ENCODE measurements at regions not wholly inside any gene's neighbourhood (a gene's known extent, or its start where the extent isn't known, plus 50 kb on each side); places are given as distances from the start of the nearest gene placed in this dataset.

DNA sequence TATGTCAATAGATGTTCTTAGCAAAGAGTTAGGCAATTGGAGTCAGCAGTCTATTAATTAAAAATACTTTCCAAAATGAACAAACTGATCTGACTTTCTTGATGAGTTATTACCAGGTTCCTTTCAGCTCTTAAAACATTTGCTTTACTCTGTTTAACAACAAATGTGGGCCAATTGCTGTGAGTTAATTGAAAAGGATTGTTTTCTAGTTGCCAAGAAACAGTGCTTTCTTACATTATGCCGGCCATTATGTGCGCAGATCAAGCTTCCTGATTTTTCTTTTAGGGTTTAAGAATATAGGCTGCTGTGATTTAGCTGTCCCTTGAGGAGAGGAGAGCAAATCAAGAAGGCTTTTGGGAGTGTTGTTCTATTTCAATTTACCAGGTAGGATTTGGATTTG lies 50.5 kb upstream of the ITPRID2 start:
- Histone ChIP-seq H2BK5ac (ENCODE audit: insufficient read length, low read length) (no peak overlapping the region), H4K5ac (ENCODE audit: insufficient read length, low read depth, low read length) (no peak overlapping the region), H3K9me3 (ENCODE audit: control insufficient read depth, low read depth, low read length) (no peaks in the 10 kb centered on the region), H3K27me3 (ENCODE audit: insufficient read depth, low read length) (no peaks in the 10 kb centered on the region), H3K79me2 (ENCODE audit: insufficient read depth, low read length) (no peaks in the 10 kb centered on the region), H3K23ac (ENCODE audit: insufficient read length, low read depth, low read length) (no peak overlapping the region), H2AFZ (ENCODE audit: low read length) (no peak overlapping the region), H3K14ac (ENCODE audit: insufficient read depth, low read length) (no peak overlapping the region), H3K56ac (ENCODE audit: insufficient read length, low read depth, low read length) (no peak overlapping the region), H3K18ac (ENCODE audit: insufficient read length, low read depth, low read length) (no peak overlapping the region), H3K27ac (ENCODE audit: insufficient read length, low read depth, low read length) (no peak overlapping the region), H3T11ph (ENCODE audit: low read length) (no peak overlapping the region), H4K91ac (ENCODE audit: insufficient read length, low read depth, low read length) (no peak overlapping the region), H2BK12ac (ENCODE audit: insufficient read length, low read depth, low read length) (no peak overlapping the region), H2BK120ac (ENCODE audit: low read depth, low read length, poor library complexity, severe bottlenecking) (no peak overlapping the region), H4K20me1 (ENCODE audit: control insufficient read depth, insufficient read depth, insufficient read length) (no peaks in the 10 kb centered on the region), H2BK15ac (ENCODE audit: low read depth, low read length) (no peak overlapping the region), H3K4me2 (ENCODE audit: insufficient read depth, insufficient read length, low read length) (no peak overlapping the region), H2BK20ac (ENCODE audit: low read depth, low read length, poor library complexity, severe bottlenecking) (no peak overlapping the region), H2AK5ac (ENCODE audit: insufficient read length, low read length) (no peak overlapping the region), H3K4me1 (ENCODE audit: insufficient read depth, low read length) (no peaks in the 10 kb centered on the region), H3K79me1 (ENCODE audit: insufficient read depth, low read depth, low read length, poor library complexity, severe bottlenecking) (no peaks in the 10 kb centered on the region), H3K9ac (ENCODE audit: extremely low read depth, insufficient read length, low read length) (no peak overlapping the region), H3K23me2 (ENCODE audit: insufficient read length, low read depth, low read length, poor library complexity, severe bottlenecking) (no peaks in the 10 kb centered on the region), H3K4ac (ENCODE audit: low read depth, low read length) (no peak overlapping the region), H4K8ac (replicated peaks; ENCODE audit: insufficient read length, low read depth, low read length) (no peak overlapping the region)
- DNase-seq = no peak
- TF ChIP-seq, protein P1, sequence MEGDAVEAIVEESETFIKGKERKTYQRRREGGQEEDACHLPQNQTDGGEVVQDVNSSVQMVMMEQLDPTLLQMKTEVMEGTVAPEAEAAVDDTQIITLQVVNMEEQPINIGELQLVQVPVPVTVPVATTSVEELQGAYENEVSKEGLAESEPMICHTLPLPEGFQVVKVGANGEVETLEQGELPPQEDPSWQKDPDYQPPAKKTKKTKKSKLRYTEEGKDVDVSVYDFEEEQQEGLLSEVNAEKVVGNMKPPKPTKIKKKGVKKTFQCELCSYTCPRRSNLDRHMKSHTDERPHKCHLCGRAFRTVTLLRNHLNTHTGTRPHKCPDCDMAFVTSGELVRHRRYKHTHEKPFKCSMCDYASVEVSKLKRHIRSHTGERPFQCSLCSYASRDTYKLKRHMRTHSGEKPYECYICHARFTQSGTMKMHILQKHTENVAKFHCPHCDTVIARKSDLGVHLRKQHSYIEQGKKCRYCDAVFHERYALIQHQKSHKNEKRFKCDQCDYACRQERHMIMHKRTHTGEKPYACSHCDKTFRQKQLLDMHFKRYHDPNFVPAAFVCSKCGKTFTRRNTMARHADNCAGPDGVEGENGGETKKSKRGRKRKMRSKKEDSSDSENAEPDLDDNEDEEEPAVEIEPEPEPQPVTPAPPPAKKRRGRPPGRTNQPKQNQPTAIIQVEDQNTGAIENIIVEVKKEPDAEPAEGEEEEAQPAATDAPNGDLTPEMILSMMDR (conservative IDR thresholded peaks at IDR 0.05) = no peak
- Mint-ChIP-seq H3K36me3 (ENCODE audit: insufficient read depth in 1 of 3, low read depth in 3 of 3) (no peaks in the 10 kb centered on the region), H3K9me3 (no peaks in the 10 kb centered on the region), H3K27ac (no peak overlapping the region), H3K4me1 (peaks cover 0 to 3% of the 10 kb centered on the region in 2 experiments; a peak in 1 of 4 replicates), H3K27me3 (ENCODE audit: low read depth) (no peaks in the 10 kb centered on the region; the same call in 1 of the 2 replicates), H3K4me3 (no peak overlapping the region)
- no CpG with 5 or more reads among the region's 2 CpGs for WGBS (ENCODE audit: extremely low coverage, insufficient read length, low lambda C conversion rate)

All from H9 (cell line).